HCT116 (cell line): ENCODE measurements at regions not wholly inside any gene's neighbourhood (a gene's known extent, or its start where the extent isn't known, plus 50 kb on each side); places are given as distances from the start of the nearest gene placed in this dataset.

ENCODE experiments used
- ATAC-seq: fragments of 200-7000 bp; cut with Tn5 transposase; 2 replicates; pipeline ENCODE4 v1.9.1; 2020; ENCODE audit warnings: mild to moderate bottlenecking, moderate library complexity
- BruUV-seq: library from RNA; stranded (reverse); fragments of 400-500 nt; replicated peaks from 2 replicates; lab custom pipeline; 2021; lab: Mats Ljungman, UMichigan
- CTCF ChIA-PET: fragments of 300-600 bp; sonication (Branson Sonifier 250); formaldehyde crosslinking; loops from one replicate; lab custom pipeline; 2021; ENCODE audit warnings: antibody characterized with exemption; lab: Charles Lee
- POLR2A ChIA-PET: fragments of 300-600, 350-600 bp; sonication (Branson Sonifier 250); formaldehyde crosslinking; loops from one replicate; lab custom pipeline; 2021; ENCODE audit warnings: antibody characterized with exemption; lab: Charles Lee
- RAD21 ChIA-PET, 2 experiments: fragments of 300-600 bp; sonication (Branson Sonifier 250); formaldehyde crosslinking; loops; one replicate each; lab custom pipeline; 2023; ENCODE audit warnings: low total read pairs in 2 of 2; ENCODE audit not compliant: uncharacterized antibody in 2 of 2, unreplicated experiment in 2 of 2, low non-redundant PET in 1 of 2; lab: Charles Lee
- DNase-seq: peaks from one replicate; pipeline ENCODE4 v3.0.0-alpha.2; 2010; ENCODE audit warnings: low read depth, low spot score
- H2AFZ ChIP-seq: fragments of 200-600 bp; shearing (Covaris generic), sonication (generic); 2 replicates; pipeline ENCODE4 v1.6.1; 2017; ENCODE audit warnings: low read depth, mixed run types, mixed read lengths, antibody characterized with exemption, low read length; ENCODE audit not compliant: poor library complexity, severe bottlenecking
- H3K27ac ChIP-seq: 2 replicates; pipeline ENCODE4 v1.5.1; 2012; ENCODE audit warnings: low read depth, low read length
- H3K27me3 ChIP-seq: fragments of 200-600 bp; sonication (generic); 2 replicates; pipeline ENCODE4 v1.6.1; 2016; ENCODE audit warnings: mixed run types, low read length, mixed read lengths; ENCODE audit not compliant: insufficient read depth
- H3K36me3 ChIP-seq, 2 experiments: fragments of 200-500 bp in 1 of 2; fragments of 200-600 bp in 1 of 2; sonication (Bioruptor generic) in 1 of 2; sonication (generic) in 1 of 2; 2 replicates each; pipeline versions ENCODE4 v1.5.1 to v1.6.1; 2014 to 2016; ENCODE audit warnings: low read length in 2 of 2, inconsistent platforms in 1 of 2, mixed read lengths in 1 of 2, mixed run types in 1 of 2; ENCODE audit not compliant: insufficient read depth in 2 of 2, control insufficient read depth in 1 of 2
- H3K4me1 ChIP-seq, 2 experiments: fragments of 200-600 bp in 1 of 2; sonication (generic) in 1 of 2; 2 replicates each; pipeline versions ENCODE4 v1.5.1 to v1.6.1; 2012 to 2017; ENCODE audit warnings: low read length in 2 of 2, inconsistent platforms in 1 of 2, mild to moderate bottlenecking in 1 of 2, mixed read lengths in 1 of 2, mixed run types in 1 of 2, moderate library complexity in 1 of 2; ENCODE audit not compliant: insufficient read depth in 2 of 2, control insufficient read depth in 1 of 2
- H3K4me2 ChIP-seq: fragments of 200-600 bp; sonication (generic); 2 replicates; pipeline ENCODE4 v1.6.1; 2017; ENCODE audit warnings: mixed run types, low read length, mixed read lengths
- H3K4me3 ChIP-seq, 2 experiments: fragments of 200-600 bp in 1 of 2; sonication (generic) in 1 of 2; replicated peaks in 1 of 2; 2 replicates each; pipeline ENCODE4 v1.5.1; 2011 to 2016; ENCODE audit warnings: low read length in 2 of 2, control low read depth in 1 of 2, low read depth in 1 of 2, mild to moderate bottlenecking in 1 of 2, mixed read lengths in 1 of 2, mixed run types in 1 of 2
- H3K79me2 ChIP-seq: fragments of 200-600 bp; sonication (generic); 2 replicates; pipeline ENCODE4 v1.6.1; 2017; ENCODE audit warnings: mild to moderate bottlenecking, mixed run types, low read length, moderate library complexity, mixed read lengths; ENCODE audit not compliant: insufficient read depth
- H3K9ac ChIP-seq: fragments of 200-600 bp; sonication (generic); 2 replicates; pipeline ENCODE4 v1.6.1; 2016; ENCODE audit warnings: low read length, mixed read lengths
- H3K9me2 ChIP-seq: fragments of 200-600 bp; sonication (generic), shearing (Covaris generic); 2 replicates; pipeline ENCODE4 v1.6.1; 2017; ENCODE audit warnings: mixed run types, mild to moderate bottlenecking, moderate library complexity; ENCODE audit not compliant: insufficient read depth
- H3K9me3 ChIP-seq, 2 experiments: fragments of 200-500 bp in 1 of 2; fragments of 200-600 bp in 1 of 2; sonication (Bioruptor generic) in 1 of 2; sonication (generic) in 1 of 2; 2 replicates each; pipeline ENCODE4 v1.6.1; 2014 to 2017; ENCODE audit warnings: low read length in 2 of 2, mixed read lengths in 2 of 2, inconsistent platforms in 1 of 2, low read depth in 1 of 2, mild to moderate bottlenecking in 1 of 2, mixed run types in 1 of 2, moderate library complexity in 1 of 2; ENCODE audit not compliant: control insufficient read depth in 1 of 2, insufficient read depth in 1 of 2
- H4K20me1 ChIP-seq: fragments of 200-600 bp; sonication (generic), shearing (Covaris generic); 2 replicates; pipeline ENCODE4 v1.6.1; 2017; ENCODE audit warnings: mixed run types, mild to moderate bottlenecking, moderate library complexity; ENCODE audit not compliant: insufficient read depth
- EGR1 ChIP-seq: IDR thresholded peaks from 2 replicates; pipeline ENCODE4 v1.6.1; 2012; ENCODE audit warnings: low read depth
- FOSL1 ChIP-seq: IDR thresholded peaks from 2 replicates; pipeline ENCODE4 v1.6.1; 2012; ENCODE audit warnings: low read depth
- POLR2AphosphoS5 ChIP-seq: IDR thresholded peaks from 2 replicates; pipeline ENCODE4 v1.6.1; 2011; ENCODE audit warnings: mild to moderate bottlenecking, low read depth, low read length, moderate library complexity
- RAD21 ChIP-seq: IDR thresholded peaks from 2 replicates; pipeline ENCODE4 v1.6.1; 2012; ENCODE audit warnings: low read depth, mild to moderate bottlenecking
- intact Hi-C: fragments of 100-400 bp; cut with micrococcal nuclease; formaldehyde crosslinking; loops from 2 replicates; pipeline ENCODE4 v1.10.0; 2022
- TF ChIP-seq, protein P1 (sequence below): IDR thresholded peaks from 2 replicates; pipeline ENCODE4 v1.6.1; 2012; ENCODE audit warnings: low read depth

DNA sequence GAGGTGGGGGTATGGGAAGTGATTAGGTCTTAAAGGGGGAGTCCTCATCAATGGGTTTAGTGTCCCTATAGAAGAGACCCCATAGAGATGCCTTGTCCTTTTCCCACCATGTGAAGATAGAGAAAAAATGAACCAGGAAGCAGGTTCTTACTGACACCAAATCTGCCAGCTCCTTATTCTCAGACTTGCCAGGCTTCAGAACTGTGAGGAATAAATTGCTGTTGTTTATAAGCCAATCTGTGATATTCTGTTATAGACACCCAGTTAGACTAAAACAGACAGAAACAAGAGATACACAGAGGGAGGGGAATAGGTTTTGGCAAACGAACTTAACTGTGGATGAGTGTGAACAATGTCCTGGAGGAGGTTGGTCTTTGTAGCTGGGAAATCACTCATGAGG lies 381.4 kb downstream of the ADRA2A start (continued):
- TF ChIP-seq, protein P1, sequence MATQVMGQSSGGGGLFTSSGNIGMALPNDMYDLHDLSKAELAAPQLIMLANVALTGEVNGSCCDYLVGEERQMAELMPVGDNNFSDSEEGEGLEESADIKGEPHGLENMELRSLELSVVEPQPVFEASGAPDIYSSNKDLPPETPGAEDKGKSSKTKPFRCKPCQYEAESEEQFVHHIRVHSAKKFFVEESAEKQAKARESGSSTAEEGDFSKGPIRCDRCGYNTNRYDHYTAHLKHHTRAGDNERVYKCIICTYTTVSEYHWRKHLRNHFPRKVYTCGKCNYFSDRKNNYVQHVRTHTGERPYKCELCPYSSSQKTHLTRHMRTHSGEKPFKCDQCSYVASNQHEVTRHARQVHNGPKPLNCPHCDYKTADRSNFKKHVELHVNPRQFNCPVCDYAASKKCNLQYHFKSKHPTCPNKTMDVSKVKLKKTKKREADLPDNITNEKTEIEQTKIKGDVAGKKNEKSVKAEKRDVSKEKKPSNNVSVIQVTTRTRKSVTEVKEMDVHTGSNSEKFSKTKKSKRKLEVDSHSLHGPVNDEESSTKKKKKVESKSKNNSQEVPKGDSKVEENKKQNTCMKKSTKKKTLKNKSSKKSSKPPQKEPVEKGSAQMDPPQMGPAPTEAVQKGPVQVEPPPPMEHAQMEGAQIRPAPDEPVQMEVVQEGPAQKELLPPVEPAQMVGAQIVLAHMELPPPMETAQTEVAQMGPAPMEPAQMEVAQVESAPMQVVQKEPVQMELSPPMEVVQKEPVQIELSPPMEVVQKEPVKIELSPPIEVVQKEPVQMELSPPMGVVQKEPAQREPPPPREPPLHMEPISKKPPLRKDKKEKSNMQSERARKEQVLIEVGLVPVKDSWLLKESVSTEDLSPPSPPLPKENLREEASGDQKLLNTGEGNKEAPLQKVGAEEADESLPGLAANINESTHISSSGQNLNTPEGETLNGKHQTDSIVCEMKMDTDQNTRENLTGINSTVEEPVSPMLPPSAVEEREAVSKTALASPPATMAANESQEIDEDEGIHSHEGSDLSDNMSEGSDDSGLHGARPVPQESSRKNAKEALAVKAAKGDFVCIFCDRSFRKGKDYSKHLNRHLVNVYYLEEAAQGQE = no peak
- no peak for TF ChIP-seq POLR2AphosphoS5
- TF ChIP-seq RAD21 = no peak

DNA sequence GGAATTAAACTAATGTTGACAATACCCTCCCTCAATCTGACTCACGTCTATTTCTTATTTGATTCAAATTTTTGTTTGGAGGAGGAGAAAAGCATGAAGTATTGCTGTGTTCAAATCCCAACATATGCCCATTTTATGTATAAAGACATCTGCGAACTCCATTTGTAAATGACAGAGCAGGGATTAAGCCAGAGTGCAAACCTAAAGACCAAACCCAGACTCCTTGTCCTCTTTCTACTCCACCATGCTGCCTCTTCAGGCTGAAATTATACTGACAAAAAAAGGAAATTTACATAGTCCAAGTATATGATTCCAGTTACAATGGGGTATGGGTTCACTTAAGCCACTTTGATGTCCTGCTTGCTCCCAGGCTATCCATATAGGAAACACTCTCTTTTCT lies 383.1 kb downstream of the ADRA2A start:
- RAD21 ChIA-PET = no interaction called here
- 0 out of 2 replicates have a peak, but pooled peaks cover 4% of the 10 kb centered on the region for H3K27me3 ChIP-seq
- TF ChIP-seq EGR1 (no peak), FOSL1 (no peak), RAD21 (no peak)
- no peak overlapping the region for H2AFZ ChIP-seq
- no peaks in the 10 kb centered on the region for H3K9me2 ChIP-seq
- intact Hi-C loops = no loop called here
- H3K36me3 ChIP-seq = no peaks in the 10 kb centered on the region
- BruUV-seq = no TSS peak
- H3K4me2 ChIP-seq = no peak overlapping the region
- ATAC-seq = no peak
- no peak overlapping the region for H3K4me3 ChIP-seq
- H3K9me3 ChIP-seq = no peaks in the 10 kb centered on the region; a peak in 1 of 4 replicates
- CTCF ChIA-PET = no interaction called here
- POLR2A ChIA-PET = no interaction called here
- no peaks in the 10 kb centered on the region for H4K20me1 ChIP-seq
- DNase-seq = no peak
- no peak overlapping the region for H3K9ac ChIP-seq
- H3K79me2 ChIP-seq = no peaks in the 10 kb centered on the region
- no peaks in the 10 kb centered on the region for H3K4me1 ChIP-seq
- H3K27ac ChIP-seq = no peak overlapping the region
